Loucy (cell line): ENCODE measurements at regions not wholly inside any gene's neighbourhood (a gene's known extent, or its start where the extent isn't known, plus 50 kb on each side); places are given as distances from the start of the nearest gene placed in this dataset.

Source experiments
- EZH2phosphoT487 ChIP-seq: fragments of 200-600 bp; IDR thresholded peaks from 2 replicates; pipeline ENCODE4 v1.6.1; 2018; ENCODE audit warnings: antibody characterized with exemption, mild to moderate bottlenecking, moderate library complexity, borderline replicate concordance
- TF ChIP-seq, protein P1 (sequence below): fragments of 200-600 bp; sonication (generic); conservative IDR thresholded peaks from 2 replicates; pipeline ENCODE4 v1.5.1; 2014; ENCODE audit warnings: mild to moderate bottlenecking, antibody characterized with exemption, low read length

DNA sequence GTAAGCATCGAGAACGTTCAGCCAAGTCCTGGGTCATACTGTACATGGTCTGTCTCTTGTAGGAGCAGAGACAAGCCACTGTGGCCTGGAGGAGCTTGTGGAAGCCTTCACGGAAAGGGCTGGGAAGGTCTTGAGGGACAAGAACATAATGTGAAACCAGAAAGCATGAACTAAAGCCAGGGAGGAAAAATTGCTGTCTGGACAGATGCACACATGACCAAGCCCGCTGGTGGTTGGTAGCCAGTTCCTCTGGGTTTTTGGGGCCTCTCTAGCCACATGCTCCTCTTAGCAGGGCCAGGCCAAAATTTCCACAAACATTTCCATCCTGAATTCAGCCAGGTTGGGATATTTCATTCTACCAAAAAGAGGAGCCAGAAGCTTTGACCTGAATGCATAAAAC lies 196.2 kb upstream of the SIX2 start:
- TF ChIP-seq, protein P1, sequence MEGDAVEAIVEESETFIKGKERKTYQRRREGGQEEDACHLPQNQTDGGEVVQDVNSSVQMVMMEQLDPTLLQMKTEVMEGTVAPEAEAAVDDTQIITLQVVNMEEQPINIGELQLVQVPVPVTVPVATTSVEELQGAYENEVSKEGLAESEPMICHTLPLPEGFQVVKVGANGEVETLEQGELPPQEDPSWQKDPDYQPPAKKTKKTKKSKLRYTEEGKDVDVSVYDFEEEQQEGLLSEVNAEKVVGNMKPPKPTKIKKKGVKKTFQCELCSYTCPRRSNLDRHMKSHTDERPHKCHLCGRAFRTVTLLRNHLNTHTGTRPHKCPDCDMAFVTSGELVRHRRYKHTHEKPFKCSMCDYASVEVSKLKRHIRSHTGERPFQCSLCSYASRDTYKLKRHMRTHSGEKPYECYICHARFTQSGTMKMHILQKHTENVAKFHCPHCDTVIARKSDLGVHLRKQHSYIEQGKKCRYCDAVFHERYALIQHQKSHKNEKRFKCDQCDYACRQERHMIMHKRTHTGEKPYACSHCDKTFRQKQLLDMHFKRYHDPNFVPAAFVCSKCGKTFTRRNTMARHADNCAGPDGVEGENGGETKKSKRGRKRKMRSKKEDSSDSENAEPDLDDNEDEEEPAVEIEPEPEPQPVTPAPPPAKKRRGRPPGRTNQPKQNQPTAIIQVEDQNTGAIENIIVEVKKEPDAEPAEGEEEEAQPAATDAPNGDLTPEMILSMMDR = no peak
- no peak for TF ChIP-seq EZH2phosphoT487
